ENCODE measurements at regions not wholly inside any gene's neighbourhood (a gene's known extent, or its start where the extent isn't known, plus 50 kb on each side); places are given as distances from the start of the nearest gene placed in this dataset.

DNA sequence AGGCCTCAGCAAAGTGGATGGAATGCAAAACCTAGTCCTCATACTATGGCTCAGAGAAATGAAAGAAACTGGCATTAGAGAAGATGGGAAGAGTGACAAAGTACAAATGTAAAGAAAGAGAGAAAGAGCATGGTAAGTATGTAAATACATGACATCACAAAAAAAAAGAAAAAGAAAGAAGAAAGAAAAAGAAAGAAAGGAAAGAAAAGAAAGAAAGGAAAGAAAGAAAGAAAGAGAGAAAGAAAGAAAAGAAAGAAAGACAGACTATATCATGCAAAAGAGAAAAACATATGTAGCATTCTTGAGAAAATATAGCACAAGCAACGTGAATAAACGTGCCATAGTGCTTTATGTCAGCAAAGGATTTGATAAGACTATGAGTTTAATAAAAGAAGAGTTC is 76.1 kb upstream of the CACHD1 start:
- no peak for DNase-seq (ENCODE audit: low read depth in 1 of 2, low spot score in 1 of 2)
- Histone ChIP-seq H3K4me3 (replicated peaks; ENCODE audit: insufficient read depth, low read length) (no peak overlapping the region), H3K27me3 (ENCODE audit: insufficient read depth, poor library complexity, severe bottlenecking) (no peaks in the 10 kb centered on the region), H3K27ac (replicated peaks) (no peak overlapping the region)
- TF ChIP-seq, protein P1, sequence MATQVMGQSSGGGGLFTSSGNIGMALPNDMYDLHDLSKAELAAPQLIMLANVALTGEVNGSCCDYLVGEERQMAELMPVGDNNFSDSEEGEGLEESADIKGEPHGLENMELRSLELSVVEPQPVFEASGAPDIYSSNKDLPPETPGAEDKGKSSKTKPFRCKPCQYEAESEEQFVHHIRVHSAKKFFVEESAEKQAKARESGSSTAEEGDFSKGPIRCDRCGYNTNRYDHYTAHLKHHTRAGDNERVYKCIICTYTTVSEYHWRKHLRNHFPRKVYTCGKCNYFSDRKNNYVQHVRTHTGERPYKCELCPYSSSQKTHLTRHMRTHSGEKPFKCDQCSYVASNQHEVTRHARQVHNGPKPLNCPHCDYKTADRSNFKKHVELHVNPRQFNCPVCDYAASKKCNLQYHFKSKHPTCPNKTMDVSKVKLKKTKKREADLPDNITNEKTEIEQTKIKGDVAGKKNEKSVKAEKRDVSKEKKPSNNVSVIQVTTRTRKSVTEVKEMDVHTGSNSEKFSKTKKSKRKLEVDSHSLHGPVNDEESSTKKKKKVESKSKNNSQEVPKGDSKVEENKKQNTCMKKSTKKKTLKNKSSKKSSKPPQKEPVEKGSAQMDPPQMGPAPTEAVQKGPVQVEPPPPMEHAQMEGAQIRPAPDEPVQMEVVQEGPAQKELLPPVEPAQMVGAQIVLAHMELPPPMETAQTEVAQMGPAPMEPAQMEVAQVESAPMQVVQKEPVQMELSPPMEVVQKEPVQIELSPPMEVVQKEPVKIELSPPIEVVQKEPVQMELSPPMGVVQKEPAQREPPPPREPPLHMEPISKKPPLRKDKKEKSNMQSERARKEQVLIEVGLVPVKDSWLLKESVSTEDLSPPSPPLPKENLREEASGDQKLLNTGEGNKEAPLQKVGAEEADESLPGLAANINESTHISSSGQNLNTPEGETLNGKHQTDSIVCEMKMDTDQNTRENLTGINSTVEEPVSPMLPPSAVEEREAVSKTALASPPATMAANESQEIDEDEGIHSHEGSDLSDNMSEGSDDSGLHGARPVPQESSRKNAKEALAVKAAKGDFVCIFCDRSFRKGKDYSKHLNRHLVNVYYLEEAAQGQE (IDR thresholded peaks at IDR 0.05; ENCODE audit: insufficient replicate concordance, low read depth): no peak
- TF ChIP-seq, protein P2, sequence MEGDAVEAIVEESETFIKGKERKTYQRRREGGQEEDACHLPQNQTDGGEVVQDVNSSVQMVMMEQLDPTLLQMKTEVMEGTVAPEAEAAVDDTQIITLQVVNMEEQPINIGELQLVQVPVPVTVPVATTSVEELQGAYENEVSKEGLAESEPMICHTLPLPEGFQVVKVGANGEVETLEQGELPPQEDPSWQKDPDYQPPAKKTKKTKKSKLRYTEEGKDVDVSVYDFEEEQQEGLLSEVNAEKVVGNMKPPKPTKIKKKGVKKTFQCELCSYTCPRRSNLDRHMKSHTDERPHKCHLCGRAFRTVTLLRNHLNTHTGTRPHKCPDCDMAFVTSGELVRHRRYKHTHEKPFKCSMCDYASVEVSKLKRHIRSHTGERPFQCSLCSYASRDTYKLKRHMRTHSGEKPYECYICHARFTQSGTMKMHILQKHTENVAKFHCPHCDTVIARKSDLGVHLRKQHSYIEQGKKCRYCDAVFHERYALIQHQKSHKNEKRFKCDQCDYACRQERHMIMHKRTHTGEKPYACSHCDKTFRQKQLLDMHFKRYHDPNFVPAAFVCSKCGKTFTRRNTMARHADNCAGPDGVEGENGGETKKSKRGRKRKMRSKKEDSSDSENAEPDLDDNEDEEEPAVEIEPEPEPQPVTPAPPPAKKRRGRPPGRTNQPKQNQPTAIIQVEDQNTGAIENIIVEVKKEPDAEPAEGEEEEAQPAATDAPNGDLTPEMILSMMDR (IDR thresholded peaks at IDR 0.05; ENCODE audit: insufficient read depth, low read length): no peak
- TF ChIP-seq GABPA (IDR thresholded peaks at IDR 0.05; ENCODE audit: low read depth): no peak
- TF ChIP-seq POLR2AphosphoS5 (IDR thresholded peaks at IDR 0.05; ENCODE audit: low read depth): no peak
- no peak for TF ChIP-seq SPI1 (IDR thresholded peaks at IDR 0.05; ENCODE audit: borderline replicate concordance, low read depth)

DNA sequence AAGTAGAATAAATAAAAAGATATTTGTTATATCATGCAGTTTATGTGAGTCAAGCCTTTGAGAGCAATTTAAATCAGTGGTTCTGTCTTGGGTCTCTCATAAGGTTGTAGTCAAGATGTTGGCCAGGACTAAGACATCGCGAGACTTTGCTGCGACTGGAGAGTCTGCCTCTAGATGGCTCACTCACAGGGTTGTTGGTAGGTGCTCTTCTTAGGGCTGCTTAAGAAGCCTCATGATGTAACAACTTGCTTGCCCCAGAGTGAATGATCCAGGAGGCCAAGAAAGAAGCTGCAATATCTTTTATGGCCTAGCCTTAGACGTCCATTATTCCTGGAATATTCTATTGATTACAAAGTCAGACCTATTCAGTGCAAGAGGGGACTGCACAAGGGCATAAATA is 73.1 kb upstream of the CACHD1 start:
- no peak for DNase-seq (ENCODE audit: low read depth in 1 of 2, low spot score in 1 of 2)
- Histone ChIP-seq H3K4me3 (replicated peaks; ENCODE audit: insufficient read depth, low read length) (no peak overlapping the region), H3K27ac (replicated peaks) (no peak overlapping the region), H3K27me3 (ENCODE audit: insufficient read depth, poor library complexity, severe bottlenecking) (no peaks in the 10 kb centered on the region)
- TF ChIP-seq SPI1 (IDR thresholded peaks at IDR 0.05; ENCODE audit: borderline replicate concordance, low read depth) (no peak), POLR2AphosphoS5 (IDR thresholded peaks at IDR 0.05; ENCODE audit: low read depth) (no peak), GABPA (IDR thresholded peaks at IDR 0.05; ENCODE audit: low read depth) (no peak)
- TF ChIP-seq, protein P1 (IDR thresholded peaks at IDR 0.05; ENCODE audit: insufficient replicate concordance, low read depth): no peak
- TF ChIP-seq, protein P2 (IDR thresholded peaks at IDR 0.05; ENCODE audit: insufficient read depth, low read length): no peak

DNA sequence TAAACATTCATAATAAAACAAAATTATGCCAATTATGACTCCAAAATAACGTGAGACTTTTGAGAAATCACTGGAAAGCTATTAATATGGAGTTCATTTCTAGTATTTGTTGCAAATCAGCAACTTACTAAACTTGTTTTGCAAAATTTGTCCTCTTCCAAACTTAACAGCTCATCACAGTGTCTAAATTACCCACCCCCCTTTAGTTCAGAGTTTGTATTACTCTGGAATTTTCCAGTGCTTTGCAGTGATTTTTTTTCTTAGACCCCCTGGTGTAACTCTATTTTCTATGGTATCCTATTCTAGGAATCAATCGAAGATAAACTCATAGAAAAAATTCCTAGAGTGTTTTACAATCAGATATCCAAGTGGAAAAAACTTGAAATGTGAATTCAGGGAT is 72.4 kb upstream of the CACHD1 start:
- no peaks in the 10 kb centered on the region for H3K27me3 ChIP-seq (ENCODE audit: insufficient read depth, poor library complexity, severe bottlenecking)
- no peak for TF ChIP-seq GABPA (IDR thresholded peaks at IDR 0.05; ENCODE audit: low read depth)
- no peak for TF ChIP-seq SPI1 (IDR thresholded peaks at IDR 0.05; ENCODE audit: borderline replicate concordance, low read depth)
- no peak for TF ChIP-seq POLR2AphosphoS5 (IDR thresholded peaks at IDR 0.05; ENCODE audit: low read depth)
- TF ChIP-seq, protein P1 (IDR thresholded peaks at IDR 0.05; ENCODE audit: insufficient replicate concordance, low read depth): no peak
- TF ChIP-seq, protein P2 (IDR thresholded peaks at IDR 0.05; ENCODE audit: insufficient read depth, low read length): no peak
- no peak overlapping the region for H3K4me3 ChIP-seq (replicated peaks; ENCODE audit: insufficient read depth, low read length)
- H3K27ac ChIP-seq (replicated peaks): no peak overlapping the region
- DNase-seq (ENCODE audit: low read depth in 1 of 2, low spot score in 1 of 2): no peak
